AG04450 (cell line): ENCODE measurements at regions not wholly inside any gene's neighbourhood (a gene's known extent, or its start where the extent isn't known, plus 50 kb on each side); places are given as distances from the start of the nearest gene placed in this dataset.

Source experiments
- CTCF ChIA-PET: fragments of 300-600, 350-600 bp; formaldehyde crosslinking; extraction: SDS; loops from one replicate; lab custom pipeline; 2022; ENCODE audit warnings: antibody characterized with exemption, inconsistent platforms; lab: Charles Lee
- POLR2A ChIA-PET: fragments of 350-600 bp; formaldehyde crosslinking; extraction: SDS; loops from one replicate; lab custom pipeline; 2021; ENCODE audit warnings: antibody characterized with exemption, inconsistent platforms; lab: Yijun Ruan, JAX
- DNase-seq: peaks from one replicate; pipeline ENCODE4 v3.0.0-alpha.2; 2011; ENCODE audit warnings: low read depth, low spot score
- H3K27ac ChIP-seq: one replicate; pipeline ENCODE4 v1.5.1; 2012; ENCODE audit warnings: low read depth, low read length, control low read depth
- H3K27me3 ChIP-seq: one replicate; pipeline ENCODE4 v1.6.0; 2012; ENCODE audit warnings: low read length; ENCODE audit not compliant: control insufficient read depth, insufficient read depth
- H3K4me3 ChIP-seq: 2 replicates; pipeline ENCODE4 v1.5.1; 2011; ENCODE audit warnings: mild to moderate bottlenecking, low read depth, low read length, control low read depth
- H3K9me3 ChIP-seq: 2 replicates; pipeline ENCODE4 v1.5.1; 2012; ENCODE audit warnings: low read length; ENCODE audit not compliant: control insufficient read depth, insufficient read depth
- CTCF ChIP-seq: IDR thresholded peaks from 2 replicates; pipeline ENCODE4 v1.5.1; 2011; ENCODE audit warnings: low read depth, low read length, control low read depth, inconsistent platforms

- no peak overlapping the region for H3K27ac ChIP-seq
- no peak for DNase-seq
- ChIA-PET POLR2A (no interaction called here), CTCF (interaction anchor here (1.3 to 1.5 kb wide), 2 partner anchors 419 kb away, joined by 3 to 5 read pairs; no protein-coding TSS in a partner anchor)
- H3K4me3 ChIP-seq: no peak overlapping the region
- no peak for TF ChIP-seq CTCF
- peaks cover 6% of the 10 kb centered on the region for H3K27me3 ChIP-seq
- peaks cover 10% of the 10 kb centered on the region for H3K9me3 ChIP-seq
Observed at GRCh38 chr17:83200751-83201150, 121.3 kb downstream of the METRNL start.

DNA sequence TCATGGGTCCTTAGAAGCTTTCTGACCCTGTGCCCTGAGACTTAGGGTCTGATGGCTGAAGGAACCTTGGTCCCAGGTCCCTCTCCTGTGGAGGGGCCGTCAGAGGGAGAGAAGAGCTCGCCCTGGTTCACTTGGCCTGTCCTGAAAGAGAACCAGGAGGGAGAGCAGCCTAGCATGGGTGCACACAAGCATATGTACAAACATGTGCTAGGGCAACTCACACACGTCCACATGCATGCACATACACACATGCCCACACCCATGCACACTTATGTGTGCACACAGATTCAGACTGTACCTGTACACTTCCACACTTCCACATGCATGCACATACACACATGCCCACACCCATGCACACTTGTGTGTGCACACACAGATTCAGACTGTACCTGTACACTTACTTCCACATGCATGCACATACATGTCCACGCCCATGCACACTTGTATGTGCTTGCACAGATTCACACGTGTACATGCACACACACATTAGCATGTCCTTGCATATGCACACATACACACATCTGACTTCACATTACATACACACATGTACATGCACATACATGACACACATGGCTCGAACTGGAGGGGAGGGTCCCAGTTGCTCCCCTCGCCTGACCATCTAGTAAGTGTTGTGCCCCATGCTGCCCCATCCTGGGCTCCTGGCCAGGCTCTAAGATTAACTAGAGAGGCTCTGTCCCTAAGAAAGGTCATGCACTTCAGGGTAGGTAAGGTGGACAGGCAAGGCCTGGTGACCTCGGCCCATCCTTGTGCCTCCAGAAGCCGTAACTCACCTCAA, 122.0 kb downstream of the METRNL start:
- ChIA-PET CTCF (interaction anchor here (1.3 kb wide), 1 partner anchor 419 kb away, joined by 3 read pairs; no protein-coding TSS in a partner anchor), POLR2A (interaction anchor here (0.8 kb wide), 1 partner anchor 12 kb away, joined by 3 read pairs; no protein-coding TSS in a partner anchor)
- Histone ChIP-seq H3K4me3 (no peak overlapping the region), H3K27me3 (peaks cover 6% of the 10 kb centered on the region), H3K9me3 (peaks cover 10% of the 10 kb centered on the region), H3K27ac (no peak overlapping the region)
- TF ChIP-seq CTCF: no peak
- no peak for DNase-seq

DNA sequence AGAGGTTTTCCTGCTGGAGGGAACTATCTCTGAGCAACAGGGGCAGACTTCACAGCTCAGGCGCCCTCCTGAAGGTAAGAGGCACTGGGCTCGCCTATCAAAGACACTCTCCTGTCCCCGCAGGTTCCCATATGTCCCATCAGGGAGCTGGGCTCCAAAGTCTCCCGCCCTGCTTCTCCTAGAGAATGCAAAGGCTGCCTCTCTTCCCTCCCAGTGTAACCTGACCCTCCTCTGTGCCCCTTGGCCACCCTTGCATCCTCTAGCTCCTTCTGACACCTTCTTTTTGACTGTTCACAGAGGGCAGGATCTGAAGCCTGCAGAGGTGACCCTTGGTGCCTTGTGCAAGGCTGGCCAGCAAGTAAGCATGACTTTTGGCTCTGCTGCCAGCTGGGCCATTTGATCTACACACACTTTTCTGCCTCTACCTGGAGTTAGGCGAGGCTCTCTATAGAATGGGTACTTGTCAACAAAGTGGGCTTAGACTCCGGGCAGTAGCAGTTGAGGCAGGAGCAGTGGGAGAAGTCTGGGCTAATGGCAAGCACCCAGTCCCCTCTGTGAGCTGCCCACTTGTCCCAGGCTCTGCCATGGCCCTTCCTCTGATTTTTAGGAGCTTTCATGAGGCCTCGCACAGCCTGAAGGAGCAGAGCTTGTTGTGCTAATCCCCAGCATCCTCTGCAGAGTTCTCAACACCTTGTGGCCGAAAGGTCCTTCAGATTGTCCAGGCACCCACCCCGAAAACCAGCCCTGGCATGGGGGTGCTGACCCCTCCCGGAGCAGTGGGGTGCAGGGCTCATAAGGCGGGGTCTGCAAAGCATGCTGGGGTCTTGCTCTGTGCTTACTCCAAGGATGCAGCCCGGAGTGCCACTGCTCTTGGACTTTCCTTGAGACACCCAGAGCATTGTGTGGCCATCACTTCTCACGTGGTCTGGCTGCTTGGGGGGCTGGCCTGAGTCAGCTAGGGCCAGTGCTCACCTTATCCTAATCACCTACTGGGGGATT, 122.9 kb downstream of the METRNL start:
- no peak for DNase-seq
- H3K9me3 ChIP-seq: peaks cover 10% of the 10 kb centered on the region
- ChIA-PET CTCF (interaction anchor here (1.3 kb wide), 1 partner anchor 420 kb away, joined by 3 read pairs; no protein-coding TSS in a partner anchor), POLR2A (interaction anchor here (0.6 to 1.2 kb wide), 3 partner anchors 13 to 190 kb away, joined by 3 read pairs; no protein-coding TSS in a partner anchor)
- H3K4me3 ChIP-seq: no peak overlapping the region
- peaks cover 2% of the 10 kb centered on the region for H3K27me3 ChIP-seq
- no peak for TF ChIP-seq CTCF
- peak overlapping the region; percentile 65 for H3K27ac ChIP-seq

DNA sequence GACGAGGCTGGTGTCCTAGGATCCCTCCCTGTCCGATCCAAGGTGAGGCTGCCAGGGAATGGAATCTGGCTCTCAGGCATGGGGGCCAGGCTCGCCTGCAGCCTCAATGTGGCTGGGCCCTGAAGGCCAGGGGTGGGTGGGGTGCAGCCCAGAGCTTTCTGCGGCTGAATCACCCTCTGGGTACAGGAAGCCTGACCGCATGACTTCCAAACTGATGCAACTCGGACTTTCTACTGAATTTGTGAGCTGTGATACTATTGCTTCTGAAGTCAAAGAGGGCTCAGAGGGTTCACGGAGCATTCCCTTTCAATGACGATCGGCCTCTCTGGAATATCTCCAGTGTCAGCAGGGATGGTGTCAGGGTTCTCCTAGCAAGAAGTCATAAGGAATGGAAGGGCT, 123.7 kb downstream of the METRNL start:
- ChIA-PET CTCF (no interaction called here), POLR2A (interaction anchor here (0.6 to 1.2 kb wide), 2 partner anchors 14 to 191 kb away, joined by 3 read pairs; no protein-coding TSS in a partner anchor)
- Histone ChIP-seq H3K27ac (peak overlapping the region; percentile 65), H3K9me3 (peaks cover 10% of the 10 kb centered on the region), H3K4me3 (no peak overlapping the region), H3K27me3 (peaks cover 2% of the 10 kb centered on the region)
- no peak for TF ChIP-seq CTCF
- peak; percentile 34 for DNase-seq
